ENCODE measurements at regions not wholly inside any gene's neighbourhood (a gene's known extent, or its start where the extent isn't known, plus 50 kb on each side); places are given as distances from the start of the nearest gene placed in this dataset.

DNA sequence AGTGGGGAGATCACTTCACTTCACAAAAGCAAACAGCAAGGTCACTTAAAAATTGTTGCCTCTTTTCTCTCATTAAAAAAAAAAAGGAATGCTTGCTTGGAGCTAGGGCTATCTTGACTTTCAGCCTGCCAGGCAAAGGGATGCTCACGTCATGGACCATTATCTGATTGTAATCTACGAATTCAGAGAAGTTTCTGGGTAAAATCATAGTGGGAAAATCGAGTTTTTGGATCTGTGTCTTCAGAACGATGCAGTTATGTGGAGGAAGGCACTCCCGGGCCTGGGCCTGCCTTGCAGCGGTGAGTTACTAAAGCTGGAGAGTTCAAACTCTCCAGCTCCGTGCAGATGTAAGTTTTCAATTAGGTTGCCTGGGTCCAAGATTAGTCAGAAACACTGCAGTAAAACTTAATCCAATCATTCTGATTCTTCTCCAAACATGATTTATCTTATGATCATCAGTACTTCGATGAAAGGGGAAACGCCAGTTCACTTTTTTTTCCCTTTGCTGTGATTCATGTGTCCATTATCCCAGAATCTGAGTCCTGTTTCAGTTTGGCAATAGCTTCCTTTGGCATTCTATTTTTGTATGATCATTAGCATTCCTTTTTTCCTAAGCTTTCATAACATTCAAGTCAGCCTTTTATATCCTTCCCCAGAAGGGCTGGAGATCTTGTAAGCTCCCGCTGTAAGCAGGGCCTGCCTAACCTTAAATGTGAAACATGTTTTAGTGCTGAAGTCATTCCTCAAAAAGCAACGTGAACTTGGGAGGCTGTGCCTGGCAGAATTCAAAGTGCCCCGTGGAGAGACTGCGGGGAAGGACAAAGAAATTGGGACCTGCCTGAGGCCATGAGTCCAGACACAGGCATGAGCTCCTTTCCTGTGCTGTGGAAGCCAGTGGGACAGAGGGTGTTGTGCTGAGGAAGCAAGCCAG lies 119.3 kb upstream of the TWIST2 start:
- Histone ChIP-seq H3K27ac (peak overlapping the region; percentile 76 to 86), H3K4me3 (no peak overlapping the region)
- TF ChIP-seq CTCF (IDR thresholded peaks at IDR 0.05), result no peak
- peak; percentile 84 for DNase-seq (ENCODE audit: low spot score)

- Histone ChIP-seq H3K4me3 (no peak overlapping the region), H3K27ac (peak overlapping the region; percentile 76 to 86)
- no peak for TF ChIP-seq CTCF (IDR thresholded peaks at IDR 0.05)
- DNase-seq (ENCODE audit: low spot score), result no peak
Measured at GRCh38 chr2:238729261-238729935, 118.5 kb upstream of the TWIST2 start.

- H3K27ac ChIP-seq, result peak overlapping the region in 1 of 2 donors; percentile 86
- H3K4me3 ChIP-seq, result no peak overlapping the region
- no peak for TF ChIP-seq CTCF (IDR thresholded peaks at IDR 0.05)
- no peak for DNase-seq (ENCODE audit: low spot score)
Measured at GRCh38 chr2:238730001-238730669, 117.8 kb upstream of the TWIST2 start.

GRCh38 chr2:238730881-238731280 lies 117.0 kb upstream of the TWIST2 start:
- TF ChIP-seq CTCF (IDR thresholded peaks at IDR 0.05), result no peak
- no peak for DNase-seq (ENCODE audit: low spot score)
- no peak overlapping the region for H3K27ac ChIP-seq
- H3K4me3 ChIP-seq, result no peak overlapping the region

- no peak for TF ChIP-seq CTCF (IDR thresholded peaks at IDR 0.05)
- DNase-seq (ENCODE audit: low spot score), result no peak
- Histone ChIP-seq H3K27ac (no peak overlapping the region), H3K4me3 (no peak overlapping the region)
Measured at GRCh38 chr2:238731961-238732360, 115.9 kb upstream of the TWIST2 start.

- TF ChIP-seq CTCF (IDR thresholded peaks at IDR 0.05), result no peak
- no peak for DNase-seq (ENCODE audit: low spot score)
- Histone ChIP-seq H3K27ac (no peak overlapping the region), H3K4me3 (no peak overlapping the region)
Measured at GRCh38 chr2:238738917-238739316, 109.0 kb upstream of the TWIST2 start.

Measured in coronary artery (tissue), 2 donors.